ENCODE measurements at regions not wholly inside any gene's neighbourhood (a gene's known extent, or its start where the extent isn't known, plus 50 kb on each side); places are given as distances from the start of the nearest gene placed in this dataset.
A peak's percentile ranks its signal among the peaks of the same experiment; 100 is the strongest.
"Not testable (repeated sequence)": the region's sequence is repeated elsewhere in the genome, so short reads cannot be mapped to it uniquely, and the experiment has no call there.

GRCh38 chr1:230563591-230563990 is 78.7 kb upstream of the COG2 start:
- in situ Hi-C loops (cut with HindIII; ENCODE audit: low sequenced_read_pairs): no loop called here
- DNase-seq (ENCODE audit: low spot score): no peak

- peak; percentile 18 for DNase-seq (ENCODE audit: low spot score)
- in situ Hi-C loops (cut with HindIII; ENCODE audit: low sequenced_read_pairs): no loop called here
These were observed 80.7 kb upstream of the COG2 start for GRCh38 chr1:230561570-230561969.

- DNase-seq (ENCODE audit: low spot score): no peak
- in situ Hi-C loops (cut with HindIII; ENCODE audit: low sequenced_read_pairs): no loop called here
These were observed 84.0 kb upstream of the COG2 start for GRCh38 chr1:230558324-230558723.

GRCh38 chr1:230556453-230556852 is 85.8 kb upstream of the COG2 start:
- no peak for DNase-seq (ENCODE audit: low spot score)
- in situ Hi-C loops (cut with HindIII; ENCODE audit: low sequenced_read_pairs): no loop called here

- DNase-seq (ENCODE audit: low spot score): no peak
- in situ Hi-C loops (cut with HindIII; ENCODE audit: low sequenced_read_pairs): no loop called here
These were observed 86.5 kb upstream of the COG2 start for GRCh38 chr1:230555814-230556213.

- DNase-seq (ENCODE audit: low spot score): no peak
- in situ Hi-C loops (cut with HindIII; ENCODE audit: low sequenced_read_pairs): no loop called here
These were observed 89.4 kb upstream of the COG2 start for GRCh38 chr1:230552880-230553279.

GRCh38 chr1:230550945-230551344 is 91.3 kb upstream of the COG2 start:
- DNase-seq (ENCODE audit: low spot score); in situ Hi-C loops (cut with HindIII; ENCODE audit: low sequenced_read_pairs): not testable (repeated sequence)

- in situ Hi-C loops (cut with HindIII; ENCODE audit: low sequenced_read_pairs): no loop called here
- DNase-seq (ENCODE audit: low spot score): no peak
These were observed 91.9 kb upstream of the COG2 start for GRCh38 chr1:230550428-230550827.

GRCh38 chr1:230549625-230550024 is 92.7 kb upstream of the COG2 start:
- in situ Hi-C loops (cut with HindIII; ENCODE audit: low sequenced_read_pairs): no loop called here
- no peak for DNase-seq (ENCODE audit: low spot score)

GRCh38 chr1:230548997-230549396 is 93.3 kb upstream of the COG2 start:
- in situ Hi-C loops (cut with HindIII; ENCODE audit: low sequenced_read_pairs): no loop called here
- DNase-seq (ENCODE audit: low spot score): no peak

GRCh38 chr1:230548357-230548756 is 93.9 kb upstream of the COG2 start:
- no peak for DNase-seq (ENCODE audit: low spot score)
- in situ Hi-C loops (cut with HindIII; ENCODE audit: low sequenced_read_pairs): no loop called here

- no peak for DNase-seq (ENCODE audit: low spot score)
- in situ Hi-C loops (cut with HindIII; ENCODE audit: low sequenced_read_pairs): no loop called here
These were observed 97.1 kb upstream of the COG2 start for GRCh38 chr1:230545181-230545580.

- DNase-seq (ENCODE audit: low spot score): no peak
- in situ Hi-C loops (cut with HindIII; ENCODE audit: low sequenced_read_pairs): no loop called here
These were observed 97.5 kb upstream of the COG2 start for GRCh38 chr1:230544758-230545157.

GRCh38 chr1:230543085-230543484 is 99.2 kb upstream of the COG2 start:
- in situ Hi-C loops (cut with HindIII; ENCODE audit: low sequenced_read_pairs): no loop called here
- DNase-seq (ENCODE audit: low spot score): no peak

GRCh38 chr1:230542681-230543080 is 99.6 kb upstream of the COG2 start:
- in situ Hi-C loops (cut with HindIII; ENCODE audit: low sequenced_read_pairs): no loop called here
- DNase-seq (ENCODE audit: low spot score): no peak

- in situ Hi-C loops (cut with HindIII; ENCODE audit: low sequenced_read_pairs): no loop called here
- DNase-seq (ENCODE audit: low spot score): no peak
These were observed 100.2 kb upstream of the COG2 start for GRCh38 chr1:230542054-230542453.

GRCh38 chr1:230541306-230541705 is 101.0 kb upstream of the COG2 start:
- DNase-seq (ENCODE audit: low spot score): peak; percentile 57
- in situ Hi-C loops (cut with HindIII; ENCODE audit: low sequenced_read_pairs): no loop called here

- DNase-seq (ENCODE audit: low spot score): no peak
- in situ Hi-C loops (cut with HindIII; ENCODE audit: low sequenced_read_pairs): no loop called here
These were observed 101.7 kb upstream of the COG2 start for GRCh38 chr1:230540421-230541155.

GRCh38 chr1:230537456-230537855 is 104.8 kb upstream of the COG2 start:
- in situ Hi-C loops (cut with HindIII; ENCODE audit: low sequenced_read_pairs): no loop called here
- DNase-seq (ENCODE audit: low spot score): no peak

GRCh38 chr1:230536641-230537155 is 105.6 kb upstream of the COG2 start:
- DNase-seq (ENCODE audit: low spot score): peak; percentile 89
- in situ Hi-C loops (cut with HindIII; ENCODE audit: low sequenced_read_pairs): no loop called here

GRCh38 chr1:230534224-230534623 is 108.1 kb upstream of the COG2 start:
- in situ Hi-C loops (cut with HindIII; ENCODE audit: low sequenced_read_pairs): no loop called here
- DNase-seq (ENCODE audit: low spot score): no peak
